Head of caudate nucleus (tissue), 42 donors: ENCODE measurements at regions not wholly inside any gene's neighbourhood (a gene's known extent, or its start where the extent isn't known, plus 50 kb on each side); places are given as distances from the start of the nearest gene placed in this dataset.

Experiments used
- DNase-seq, 42 donors: peaks; one replicate each; pipeline versions ENCODE4 v3.0.0 to v3.0.0-alpha.2; 2020 to 2021; ENCODE audit warnings: mixed read lengths in 7 of 42
- intact Hi-C: fragments of 100-400 bp; cut with DNase I; formaldehyde crosslinking; loops from one replicate; pipeline ENCODE4 v1.15.0; 2022

GRCh38 chr2:139872032-139872431 lies 1091.8 kb upstream of the NXPH2 start:
- DNase-seq = no peak
- intact Hi-C loops = no loop called here

- no peak for DNase-seq
- intact Hi-C loops = no loop called here
These were observed 1087.5 kb upstream of the NXPH2 start for GRCh38 chr2:139867601-139868226.

- DNase-seq = no peak
- intact Hi-C loops = no loop called here
These were observed 1084.7 kb upstream of the NXPH2 start for GRCh38 chr2:139864821-139865302.

GRCh38 chr2:139854769-139855483 lies 1074.7 kb upstream of the NXPH2 start:
- DNase-seq = no peak
- intact Hi-C loops = no loop called here

GRCh38 chr2:139850254-139850890 lies 1070.2 kb upstream of the NXPH2 start:
- no peak for DNase-seq

GRCh38 chr2:139836769-139837168 lies 1056.6 kb upstream of the NXPH2 start:
- intact Hi-C loops = no loop called here
- DNase-seq = no peak

More at GRCh38 chr2:139850254-139850890, 1070.2 kb upstream of the NXPH2 start:
- intact Hi-C loops = no loop called here

GRCh38 chr2:139835101-139835500 lies 1054.9 kb upstream of the NXPH2 start:
- intact Hi-C loops = no loop called here
- no peak for DNase-seq

- DNase-seq = no peak
- intact Hi-C loops = no loop called here
These were observed 1047.8 kb upstream of the NXPH2 start for GRCh38 chr2:139828011-139828410.

GRCh38 chr2:139825726-139826125 lies 1045.5 kb upstream of the NXPH2 start:
- DNase-seq = no peak

GRCh38 chr2:139819273-139819796 lies 1039.1 kb upstream of the NXPH2 start:
- no peak for DNase-seq
- intact Hi-C loops = no loop called here

More at GRCh38 chr2:139825726-139826125, 1045.5 kb upstream of the NXPH2 start:
- intact Hi-C loops = no loop called here

GRCh38 chr2:139814458-139814857 lies 1034.3 kb upstream of the NXPH2 start:
- no peak for DNase-seq
- intact Hi-C loops = no loop called here

GRCh38 chr2:139813340-139813739 lies 1033.2 kb upstream of the NXPH2 start:
- intact Hi-C loops = no loop called here

GRCh38 chr2:139805441-139805840 lies 1025.3 kb upstream of the NXPH2 start:
- no peak for DNase-seq
- intact Hi-C loops = no loop called here

More at GRCh38 chr2:139813340-139813739, 1033.2 kb upstream of the NXPH2 start:
- no peak for DNase-seq

- no peak for DNase-seq
- intact Hi-C loops = no loop called here
These were observed 1018.2 kb upstream of the NXPH2 start for GRCh38 chr2:139798391-139798790.

- intact Hi-C loops = no loop called here
- DNase-seq = no peak
These were observed 1010.9 kb upstream of the NXPH2 start for GRCh38 chr2:139790807-139791752.

GRCh38 chr2:139790136-139790535 lies 1009.9 kb upstream of the NXPH2 start:
- intact Hi-C loops = no loop called here
- no peak for DNase-seq

GRCh38 chr2:139778732-139779131 lies 998.5 kb upstream of the NXPH2 start:
- intact Hi-C loops = no loop called here
- no peak for DNase-seq

- intact Hi-C loops = no loop called here
- no peak for DNase-seq
These were observed 993.6 kb upstream of the NXPH2 start for GRCh38 chr2:139773720-139774277.

- no peak for DNase-seq
- intact Hi-C loops = no loop called here
These were observed 989.4 kb upstream of the NXPH2 start for GRCh38 chr2:139769633-139770032.
